ENCODE measurements at regions not wholly inside any gene's neighbourhood (a gene's known extent, or its start where the extent isn't known, plus 50 kb on each side); places are given as distances from the start of the nearest gene placed in this dataset.
"Not testable (repeated sequence)": the region's sequence is repeated elsewhere in the genome, so short reads cannot be mapped to it uniquely, and the experiment has no call there.

GRCh38 chr6:170147056-170147787 lies 143.7 kb downstream of the DLL1 start:
- no peak overlapping the region for H3K4me3 ChIP-seq (ENCODE audit: low read depth, low read length)
- TF ChIP-seq CTCF (IDR thresholded peaks at IDR 0.05; ENCODE audit: low read depth, low read length) = no peak

GRCh38 chr6:170146640-170147039 lies 144.2 kb downstream of the DLL1 start:
- TF ChIP-seq CTCF (IDR thresholded peaks at IDR 0.05; ENCODE audit: low read depth, low read length) = no peak
- no peak overlapping the region for H3K4me3 ChIP-seq (ENCODE audit: low read depth, low read length)

- H3K4me3 ChIP-seq (ENCODE audit: low read depth, low read length) = not testable (repeated sequence)
Observed at GRCh38 chr6:170146131-170146530, 144.7 kb downstream of the DLL1 start.

GRCh38 chr6:170145716-170146115 lies 145.2 kb downstream of the DLL1 start:
- not testable (repeated sequence) for H3K4me3 ChIP-seq (ENCODE audit: low read depth, low read length)

GRCh38 chr6:170145272-170145592 lies 145.6 kb downstream of the DLL1 start:
- H3K4me3 ChIP-seq (ENCODE audit: low read depth, low read length) = no peak overlapping the region
- TF ChIP-seq CTCF (IDR thresholded peaks at IDR 0.05; ENCODE audit: low read depth, low read length) = no peak

- no peak for TF ChIP-seq CTCF (IDR thresholded peaks at IDR 0.05; ENCODE audit: low read depth, low read length)
- H3K4me3 ChIP-seq (ENCODE audit: low read depth, low read length) = no peak overlapping the region
Observed at GRCh38 chr6:170144571-170145271, 146.2 kb downstream of the DLL1 start.

- TF ChIP-seq CTCF (IDR thresholded peaks at IDR 0.05; ENCODE audit: low read depth, low read length) = no peak
- no peak overlapping the region for H3K4me3 ChIP-seq (ENCODE audit: low read depth, low read length)
Observed at GRCh38 chr6:170143401-170144150, 147.3 kb downstream of the DLL1 start.

- TF ChIP-seq CTCF (IDR thresholded peaks at IDR 0.05; ENCODE audit: low read depth, low read length) = no peak
- H3K4me3 ChIP-seq (ENCODE audit: low read depth, low read length) = no peak overlapping the region
Observed at GRCh38 chr6:170142559-170142958, 148.3 kb downstream of the DLL1 start.

GRCh38 chr6:170141061-170141460 lies 149.8 kb downstream of the DLL1 start:
- not testable (repeated sequence) for H3K4me3 ChIP-seq (ENCODE audit: low read depth, low read length)

Data from WI38 (cell line).